NT2/D1 (cell line): ENCODE measurements at regions not wholly inside any gene's neighbourhood (a gene's known extent, or its start where the extent isn't known, plus 50 kb on each side); places are given as distances from the start of the nearest gene placed in this dataset.

Experiments used
- DNase-seq: peaks from one replicate; pipeline ENCODE4 v3.0.0-alpha.2; 2011; ENCODE audit warnings: low read depth, low spot score
- H3K27me3 ChIP-seq: 2 replicates; pipeline ENCODE4 v1.6.0; 2011; ENCODE audit warnings: mild to moderate bottlenecking; ENCODE audit not compliant: insufficient read length, insufficient read depth
- H3K36me3 ChIP-seq: 2 replicates; pipeline ENCODE4 v1.6.1; 2011; ENCODE audit warnings: mild to moderate bottlenecking, low read length, mixed read lengths; ENCODE audit not compliant: insufficient read depth, insufficient read length
- H3K4me1 ChIP-seq: 2 replicates; pipeline ENCODE4 v1.5.1; 2011; ENCODE audit not compliant: insufficient read depth, insufficient read length
- H3K4me3 ChIP-seq: 2 replicates; pipeline ENCODE4 v1.5.1; 2011; ENCODE audit warnings: low read depth; ENCODE audit not compliant: insufficient read length
- H3K9ac ChIP-seq: 2 replicates; pipeline ENCODE4 v1.6.0; 2011; ENCODE audit warnings: low read depth; ENCODE audit not compliant: insufficient read length
- H3K9me3 ChIP-seq: 2 replicates; pipeline ENCODE4 v1.5.1; 2011; ENCODE audit warnings: mild to moderate bottlenecking, low read length; ENCODE audit not compliant: insufficient read depth
- SUZ12 ChIP-seq: IDR thresholded peaks from 2 replicates; pipeline ENCODE4 v1.6.1; 2011; ENCODE audit not compliant: insufficient read length, insufficient read depth; ENCODE audit errors: extremely low read depth
- YY1 ChIP-seq: IDR thresholded peaks from 2 replicates; pipeline ENCODE4 v1.6.1; 2011; ENCODE audit not compliant: insufficient read length, insufficient read depth
- ZNF274 ChIP-seq: IDR thresholded peaks from 2 replicates; pipeline ENCODE4 v1.6.1; 2011; ENCODE audit warnings: mild to moderate bottlenecking, low read depth, low read length

DNA sequence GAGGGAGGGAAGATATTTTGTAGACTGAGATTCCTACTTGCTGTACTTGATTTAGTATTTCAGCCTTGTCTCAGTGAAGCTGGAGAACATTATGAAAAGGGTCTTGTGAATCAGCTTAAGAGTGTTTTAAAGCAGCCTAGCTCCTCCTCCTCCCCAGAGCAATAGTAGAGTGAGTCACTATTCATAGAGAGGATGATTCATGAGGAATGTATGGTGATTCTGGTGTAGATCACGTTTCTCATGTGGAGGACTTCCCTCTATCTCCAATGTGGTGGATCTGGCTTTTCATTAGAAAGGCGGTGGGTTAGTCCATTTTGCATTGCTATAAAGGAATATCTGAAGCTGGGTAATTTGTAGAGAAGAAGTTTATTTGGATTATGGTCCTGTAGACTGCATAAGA lies 340.1 kb upstream of the CHRM2 start:
- H3K9ac ChIP-seq, result no peak overlapping the region
- no peaks in the 10 kb centered on the region for H3K27me3 ChIP-seq
- TF ChIP-seq YY1 (no peak), SUZ12 (no peak), ZNF274 (no peak)
- no peaks in the 10 kb centered on the region for H3K36me3 ChIP-seq
- H3K4me1 ChIP-seq, result no peaks in the 10 kb centered on the region
- no peak for DNase-seq
- peaks cover 3% of the 10 kb centered on the region; the same call in 1 of the 2 replicates for H3K9me3 ChIP-seq
- H3K4me3 ChIP-seq, result no peak overlapping the region

DNA sequence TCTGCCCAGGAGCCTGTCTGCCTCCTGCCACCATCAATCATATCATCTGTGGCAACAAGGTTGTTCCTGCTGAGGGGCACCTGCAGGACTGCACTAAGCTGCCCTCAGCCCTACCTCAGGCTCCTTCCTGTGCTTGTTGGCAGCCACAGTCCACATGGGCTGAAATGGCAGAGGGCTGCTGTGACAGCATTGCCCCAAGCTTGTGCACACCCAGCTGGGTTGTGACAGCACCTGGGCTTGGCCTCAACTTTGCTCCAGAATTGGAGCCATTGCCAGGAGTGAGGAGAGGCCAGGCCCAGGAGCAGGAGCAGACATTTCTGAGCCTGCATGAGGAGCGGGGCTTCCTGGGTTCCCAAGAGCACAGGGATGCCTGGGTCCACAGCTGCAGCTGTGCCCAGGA lies 340.9 kb upstream of the CHRM2 start:
- H3K4me3 ChIP-seq, result no peak overlapping the region
- peaks cover 3% of the 10 kb centered on the region; the same call in 1 of the 2 replicates for H3K9me3 ChIP-seq
- no peak for DNase-seq
- no peak overlapping the region for H3K9ac ChIP-seq
- TF ChIP-seq YY1 (no peak), SUZ12 (no peak), ZNF274 (no peak)
- H3K27me3 ChIP-seq, result no peaks in the 10 kb centered on the region
- no peaks in the 10 kb centered on the region for H3K36me3 ChIP-seq
- H3K4me1 ChIP-seq, result no peaks in the 10 kb centered on the region

DNA sequence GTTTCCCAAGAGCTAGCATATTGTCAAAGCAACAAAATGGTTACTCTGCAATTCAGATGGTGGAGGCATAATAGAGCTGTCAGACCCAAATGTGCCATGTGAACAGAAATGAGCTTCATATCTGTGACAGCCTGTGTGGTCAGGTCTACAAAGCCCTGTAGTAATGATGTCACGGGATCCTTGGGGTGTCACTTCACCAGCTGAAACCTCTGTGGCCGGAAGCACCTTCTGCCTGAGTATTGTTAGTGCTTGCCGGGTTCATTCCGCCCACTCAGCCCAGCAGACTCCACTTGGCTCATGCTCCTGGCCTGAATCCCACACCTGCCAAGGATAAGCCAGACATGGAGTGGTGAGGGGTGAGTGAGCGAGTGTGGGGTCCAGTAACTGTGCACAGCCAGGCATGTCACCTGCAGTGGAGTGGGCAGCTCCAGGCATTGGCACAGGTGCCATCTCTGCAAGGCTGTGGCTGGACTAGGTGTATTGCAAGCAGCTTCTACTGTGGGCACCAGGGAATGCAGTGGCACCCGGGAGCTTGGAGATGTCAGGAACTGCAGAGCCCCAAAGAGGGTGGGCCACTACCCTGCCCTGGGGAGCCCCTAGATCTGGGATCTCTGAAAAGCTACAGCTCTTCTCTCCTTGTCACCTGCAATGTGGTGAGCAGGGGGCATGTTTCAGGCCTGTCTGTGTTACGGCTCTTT lies 341.9 kb upstream of the CHRM2 start:
- Histone ChIP-seq H3K9ac (no peak overlapping the region), H3K36me3 (no peaks in the 10 kb centered on the region), H3K9me3 (peaks cover 3% of the 10 kb centered on the region; the same call in 1 of the 2 replicates), H3K27me3 (no peaks in the 10 kb centered on the region), H3K4me1 (no peaks in the 10 kb centered on the region), H3K4me3 (no peak overlapping the region)
- no peak for DNase-seq
- TF ChIP-seq ZNF274, result no peak
- TF ChIP-seq SUZ12, result no peak
- TF ChIP-seq YY1, result no peak

DNA sequence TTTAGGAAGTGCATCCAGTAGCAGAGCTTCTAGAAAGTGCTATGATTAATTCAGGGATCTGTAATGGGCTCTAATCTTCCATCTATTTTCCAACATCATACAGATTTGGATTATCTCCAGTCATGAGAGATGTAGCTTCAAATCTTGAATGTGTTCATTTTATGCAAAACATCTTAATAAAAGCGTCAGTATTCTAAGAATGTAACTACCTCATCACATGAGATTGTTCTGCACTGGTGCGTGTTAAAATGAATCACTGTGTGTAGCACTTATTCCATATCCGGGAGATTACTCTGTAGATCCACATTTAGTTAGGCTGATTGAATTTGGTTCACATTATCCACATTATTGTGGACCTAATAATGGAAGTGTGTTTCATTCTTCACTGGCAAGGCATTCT lies 344.9 kb upstream of the CHRM2 start:
- H3K4me1 ChIP-seq, result no peaks in the 10 kb centered on the region
- no peaks in the 10 kb centered on the region for H3K27me3 ChIP-seq
- H3K9ac ChIP-seq, result no peak overlapping the region
- no peaks in the 10 kb centered on the region for H3K36me3 ChIP-seq
- H3K4me3 ChIP-seq, result no peak overlapping the region
- TF ChIP-seq SUZ12, result no peak
- DNase-seq, result no peak
- H3K9me3 ChIP-seq, result peaks cover 3% of the 10 kb centered on the region; the same call in 1 of the 2 replicates

DNA sequence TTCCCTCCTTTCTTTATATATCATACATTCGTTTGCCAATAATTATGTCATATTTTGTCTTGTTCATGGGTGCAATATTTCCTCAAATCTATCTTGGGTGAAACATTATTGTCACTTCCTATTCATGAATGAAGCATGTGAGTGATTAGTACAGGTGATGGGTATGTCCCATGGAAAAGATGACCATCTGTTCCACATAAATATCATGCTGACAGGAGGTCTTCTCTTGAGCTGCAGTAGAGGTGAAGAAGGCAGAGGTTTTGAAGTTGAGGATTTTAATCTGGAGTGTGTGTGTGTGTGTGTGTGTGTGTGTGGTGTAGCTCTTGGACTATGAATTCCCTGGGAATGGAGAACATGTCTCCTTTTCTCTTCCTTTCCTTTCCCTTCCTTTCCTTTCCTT lies 350.5 kb upstream of the CHRM2 start:
- no peak for TF ChIP-seq YY1
- Histone ChIP-seq H3K4me3 (no peak overlapping the region), H3K27me3 (no peaks in the 10 kb centered on the region), H3K36me3 (no peaks in the 10 kb centered on the region), H3K4me1 (no peaks in the 10 kb centered on the region), H3K9ac (no peak overlapping the region), H3K9me3 (no peaks in the 10 kb centered on the region)
- no peak for DNase-seq

DNA sequence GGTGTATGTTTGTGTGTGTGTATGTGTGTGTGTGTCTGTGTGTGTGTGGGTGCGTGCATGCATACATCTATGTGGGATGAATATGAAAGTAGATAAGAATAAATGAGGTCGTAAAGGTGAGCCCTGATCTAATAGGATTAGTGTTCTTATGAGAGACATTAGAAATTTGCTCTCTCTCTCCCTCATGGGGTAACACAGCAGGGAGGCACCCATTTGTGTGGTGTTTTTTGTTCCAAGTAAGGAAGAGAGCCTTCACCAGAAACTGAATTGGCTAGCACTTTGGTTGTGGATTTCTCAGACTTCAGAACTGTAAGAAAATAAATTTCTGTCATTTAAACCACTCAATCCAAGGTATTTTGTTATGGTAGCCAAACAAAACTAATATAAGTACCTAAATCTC lies 353.7 kb upstream of the CHRM2 start:
- no peak for TF ChIP-seq ZNF274
- TF ChIP-seq SUZ12, result no peak
- TF ChIP-seq YY1, result no peak
- Histone ChIP-seq H3K9ac (no peak overlapping the region), H3K4me3 (no peak overlapping the region), H3K9me3 (no peaks in the 10 kb centered on the region), H3K27me3 (no peaks in the 10 kb centered on the region), H3K36me3 (no peaks in the 10 kb centered on the region), H3K4me1 (no peaks in the 10 kb centered on the region)
- no peak for DNase-seq

DNA sequence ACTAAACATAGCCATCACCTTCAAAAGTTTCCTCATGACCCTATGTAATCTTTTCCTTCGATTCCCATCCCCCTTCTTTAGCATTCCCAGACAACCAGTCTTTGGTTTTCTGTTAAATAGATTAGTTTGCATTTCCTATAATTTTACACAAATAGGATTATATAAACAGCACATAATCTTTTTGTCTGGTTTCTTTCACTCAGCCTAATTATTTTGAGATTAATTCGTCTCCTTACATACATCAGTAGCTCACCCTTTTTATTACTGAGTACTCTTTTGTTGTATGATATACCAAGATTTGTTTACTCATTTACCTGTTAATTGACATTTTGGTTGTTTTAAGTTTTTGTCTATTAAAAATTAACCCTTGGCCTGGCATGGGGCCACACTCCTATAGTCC lies 354.7 kb upstream of the CHRM2 start:
- no peaks in the 10 kb centered on the region for H3K9me3 ChIP-seq
- H3K4me3 ChIP-seq, result no peak overlapping the region
- no peaks in the 10 kb centered on the region for H3K4me1 ChIP-seq
- H3K27me3 ChIP-seq, result no peaks in the 10 kb centered on the region
- no peaks in the 10 kb centered on the region for H3K36me3 ChIP-seq
- no peak overlapping the region for H3K9ac ChIP-seq
- TF ChIP-seq YY1 (no peak), ZNF274 (no peak)
- DNase-seq, result no peak

DNA sequence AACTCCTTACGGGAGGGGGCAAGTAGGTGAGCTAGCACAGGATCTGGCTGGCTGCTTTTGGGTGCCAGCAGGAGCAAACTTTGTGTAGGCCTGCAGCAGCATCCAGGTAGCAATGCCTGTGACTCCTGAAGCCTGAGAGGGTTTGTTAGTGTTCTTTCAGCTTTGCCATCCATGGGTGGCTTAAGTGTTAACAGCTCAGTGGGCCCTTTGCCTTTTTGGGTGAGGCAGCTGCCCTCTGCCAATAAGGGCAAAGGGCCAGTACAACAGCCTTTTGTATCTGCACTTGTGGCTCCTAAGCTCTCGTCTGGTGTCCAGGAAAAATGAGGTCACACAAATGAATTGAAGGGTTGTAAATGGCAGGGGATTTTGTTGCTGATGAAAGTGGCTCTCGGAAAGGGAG lies 359.0 kb upstream of the CHRM2 start:
- no peaks in the 10 kb centered on the region for H3K36me3 ChIP-seq
- TF ChIP-seq ZNF274 (no peak), YY1 (no peak), SUZ12 (no peak)

More for the DNA sequence above, 359.0 kb upstream of the CHRM2 start:
- H3K4me1 ChIP-seq, result no peaks in the 10 kb centered on the region
- no peak overlapping the region for H3K9ac ChIP-seq
- no peaks in the 10 kb centered on the region for H3K9me3 ChIP-seq
- H3K27me3 ChIP-seq, result no peaks in the 10 kb centered on the region
- no peak overlapping the region for H3K4me3 ChIP-seq
- DNase-seq, result no peak
